GM19372 (cell line): ENCODE measurements at regions not wholly inside any gene's neighbourhood (a gene's known extent, or its start where the extent isn't known, plus 50 kb on each side); places are given as distances from the start of the nearest gene placed in this dataset.

Source experiments
- ATAC-seq: cut with Tn5 transposase; IDR thresholded peaks from one replicate; pipeline ENCODE4 v1.9.1; 2021; ENCODE audit warnings: mild to moderate bottlenecking, low read depth, moderate library complexity; ENCODE audit not compliant: unreplicated experiment

DNA sequence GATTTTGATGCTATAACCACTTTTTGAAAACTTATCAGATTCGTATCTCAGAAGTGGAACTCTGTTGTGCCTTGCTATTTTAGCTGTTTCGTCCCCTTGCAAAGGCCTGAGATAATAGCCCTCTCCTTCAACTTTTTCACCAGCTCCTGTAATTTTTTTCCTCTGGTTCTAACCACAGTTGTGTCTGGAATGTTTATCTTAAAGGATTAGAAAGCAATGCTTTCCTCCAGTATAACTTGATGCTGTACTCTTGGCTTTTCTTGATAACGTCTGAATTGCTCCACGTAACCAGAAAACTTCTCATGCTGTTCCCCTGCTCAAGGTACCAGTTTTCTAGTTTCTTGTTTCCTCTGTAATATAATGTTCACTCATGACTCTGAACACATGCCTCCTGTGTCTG, 209.4 kb downstream of the DTWD2 start:
- ATAC-seq: no peak

DNA sequence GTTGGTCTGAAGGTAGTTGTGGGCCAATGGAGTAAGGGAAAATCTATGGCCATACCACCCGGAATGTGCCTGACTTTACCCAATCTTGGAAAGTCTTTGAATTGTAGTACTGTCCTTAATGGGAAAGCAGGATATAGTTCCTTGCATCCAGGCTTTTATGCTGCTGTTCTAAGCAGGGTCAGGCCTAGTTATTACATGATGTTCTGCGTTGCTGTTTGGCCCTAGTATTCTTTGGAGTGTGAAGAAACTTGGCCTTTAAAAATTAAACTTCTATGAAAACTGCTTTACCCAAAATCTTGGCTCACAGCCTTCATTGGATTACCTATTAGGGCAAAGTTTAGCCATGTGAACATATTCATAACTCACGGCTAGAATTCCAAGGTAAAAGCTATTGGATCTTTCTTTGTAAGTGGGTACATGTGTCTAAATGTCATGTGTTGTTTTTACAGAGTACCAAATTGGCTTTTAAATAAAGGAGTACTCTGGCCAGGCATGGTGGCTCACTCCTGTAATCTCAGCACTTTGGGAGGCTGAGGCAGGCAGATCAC, 211.1 kb downstream of the DTWD2 start:
- peak; percentile 6 for ATAC-seq

DNA sequence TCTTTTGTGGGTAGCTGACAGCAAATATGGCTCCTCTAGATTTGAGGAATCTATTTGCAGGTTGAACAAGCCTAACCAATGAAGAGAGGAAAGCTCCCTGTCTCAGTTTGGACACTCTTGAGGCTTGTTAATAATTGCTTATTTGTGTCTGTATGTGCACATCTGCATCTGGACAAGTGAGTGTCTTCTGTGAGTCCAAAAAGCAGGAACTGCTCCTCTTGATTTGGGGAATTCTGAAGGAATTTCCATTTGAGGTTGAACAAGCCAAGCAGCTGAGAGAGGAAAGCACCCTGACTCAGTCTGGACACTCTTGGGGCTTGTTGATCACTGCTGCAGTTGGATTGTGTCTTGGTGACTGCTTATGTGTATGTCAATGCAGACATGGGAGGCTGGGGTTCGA, 211.6 kb downstream of the DTWD2 start:
- ATAC-seq: peak; percentile 49

DNA sequence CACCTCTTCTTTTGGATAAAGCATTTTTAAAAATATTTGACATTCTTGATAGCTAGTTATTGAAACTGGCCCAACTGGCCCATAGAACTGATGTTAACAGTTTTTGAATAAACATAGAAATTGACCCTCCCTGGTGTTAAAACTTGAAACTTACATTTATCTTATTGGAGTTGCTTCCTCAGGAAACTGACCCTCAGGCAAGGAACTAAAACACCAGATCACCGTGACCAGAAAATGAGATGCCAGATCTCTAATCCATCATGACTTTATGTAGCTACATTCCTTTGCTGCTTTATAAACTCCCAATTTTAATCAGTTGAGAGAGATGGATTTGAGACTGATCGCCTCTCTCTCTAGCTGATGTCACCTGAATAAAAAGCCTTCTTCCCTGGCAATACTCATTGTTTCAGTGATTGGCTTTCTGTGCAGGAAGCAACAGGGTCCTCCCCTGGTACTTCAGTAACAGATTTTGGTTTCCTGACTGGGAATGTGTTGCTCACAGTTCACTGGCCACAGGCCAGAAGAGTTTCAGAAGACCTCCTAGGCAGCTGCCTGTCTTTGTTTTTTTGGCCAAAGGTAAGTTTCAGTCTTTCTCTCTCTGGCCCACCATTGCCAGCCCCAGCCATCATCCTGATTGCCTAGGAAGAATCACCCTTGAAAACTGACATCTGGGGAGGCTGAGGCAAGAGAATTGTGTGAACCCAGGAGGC, 212.4 kb downstream of the DTWD2 start:
- no peak for ATAC-seq

DNA sequence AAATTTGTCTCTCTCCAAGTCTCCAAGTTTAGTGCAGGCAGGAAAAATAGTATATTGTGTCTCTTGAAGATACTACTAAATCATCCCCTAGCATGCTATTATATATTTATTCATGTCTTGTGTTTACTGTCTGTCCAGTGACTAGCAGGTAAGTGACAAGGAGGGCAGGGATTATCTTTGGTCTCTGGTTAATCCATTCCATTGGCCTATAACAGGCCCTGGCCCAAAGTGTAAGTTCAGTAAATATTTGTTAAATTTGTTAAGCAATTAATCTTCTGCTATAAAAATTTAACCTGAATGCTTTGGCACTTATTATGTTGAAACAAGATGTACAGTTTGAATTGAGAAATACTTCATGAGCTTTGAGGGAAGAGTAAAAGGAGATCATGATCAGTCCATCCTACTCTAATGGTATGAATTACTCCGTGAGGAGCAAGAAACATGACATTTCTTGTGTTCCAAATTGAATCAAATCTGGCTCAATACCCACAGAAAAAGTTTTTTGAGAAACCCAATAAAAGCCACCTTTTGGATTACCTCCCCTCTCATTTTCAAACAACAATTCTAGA, 219.7 kb downstream of the DTWD2 start:
- ATAC-seq: no peak

DNA sequence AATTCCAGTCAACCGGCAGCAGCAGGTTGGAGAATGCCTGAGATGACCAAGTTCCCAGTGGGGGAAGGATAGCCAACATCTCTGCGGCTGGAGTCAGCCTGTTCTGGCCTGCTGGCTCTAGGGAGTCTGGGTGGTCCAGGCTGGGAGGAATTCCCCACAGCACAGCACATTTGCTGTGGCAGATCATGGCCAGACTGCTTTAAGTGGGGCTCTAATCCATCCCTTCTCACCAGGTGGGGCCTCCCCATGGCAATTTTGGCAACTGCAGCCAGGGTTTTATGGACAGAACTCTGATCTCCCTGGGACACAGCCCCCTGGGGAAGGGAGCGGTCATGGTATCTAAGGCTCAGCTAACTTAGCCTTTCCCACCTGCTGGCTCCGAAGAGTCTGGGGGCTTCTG, 226.1 kb downstream of the DTWD2 start:
- ATAC-seq: no peak

DNA sequence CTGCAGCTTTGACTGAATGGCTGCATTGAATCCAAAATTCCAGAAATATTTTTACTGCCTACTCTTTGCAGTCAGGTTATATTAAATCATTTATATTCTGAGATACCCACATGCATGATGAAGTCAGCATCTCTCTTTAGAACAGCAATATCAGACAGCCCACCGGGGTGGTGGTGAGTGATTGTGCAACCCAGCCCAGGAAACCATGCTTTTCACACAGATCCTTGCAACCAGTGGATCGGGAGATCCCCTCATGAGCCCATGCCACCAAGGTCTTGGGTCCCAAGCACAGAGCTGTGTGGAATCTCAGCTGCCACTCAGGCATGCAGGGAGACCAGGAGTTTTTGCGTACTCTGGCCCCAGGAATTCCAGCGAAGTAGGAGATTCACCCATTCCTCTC, 226.5 kb downstream of the DTWD2 start:
- ATAC-seq: no peak

DNA sequence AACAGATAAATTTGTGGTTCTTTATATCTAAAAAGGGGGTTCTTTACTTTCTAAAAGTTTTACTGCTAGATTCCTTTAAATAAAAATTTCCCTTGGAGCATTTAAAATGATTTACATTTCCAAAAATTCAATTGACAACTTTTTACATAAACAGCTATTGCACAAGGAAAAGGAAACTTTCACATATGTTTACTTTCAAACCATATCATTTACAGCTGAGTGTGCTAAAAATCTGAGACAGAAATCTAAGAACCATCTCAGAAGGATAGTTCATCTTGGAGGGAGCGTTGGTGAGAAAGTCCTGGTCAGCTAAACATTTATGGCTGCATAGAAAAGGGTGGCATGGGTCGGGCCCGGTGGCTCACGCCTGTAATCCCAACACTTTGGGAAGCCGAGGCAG, 235.4 kb downstream of the DTWD2 start:
- ATAC-seq: no peak

DNA sequence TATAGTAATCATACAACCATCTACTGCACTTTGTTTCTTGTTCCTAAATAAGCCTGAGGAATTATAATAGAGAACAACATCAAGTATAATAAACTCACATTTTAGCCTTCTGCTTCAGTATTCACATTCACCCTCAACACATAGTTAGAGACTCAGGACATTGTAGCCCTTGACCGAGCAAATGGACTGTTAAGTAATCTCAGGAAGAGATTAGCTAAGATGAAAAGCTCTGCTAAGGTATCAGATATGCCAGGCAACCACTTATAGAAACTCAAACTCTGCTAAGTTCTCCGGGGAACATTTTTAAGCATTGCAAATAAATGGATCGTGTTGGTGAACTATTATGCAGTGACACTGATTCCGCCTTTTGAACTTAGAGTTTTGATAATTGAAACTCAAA, 252.0 kb downstream of the DTWD2 start:
- no peak for ATAC-seq

DNA sequence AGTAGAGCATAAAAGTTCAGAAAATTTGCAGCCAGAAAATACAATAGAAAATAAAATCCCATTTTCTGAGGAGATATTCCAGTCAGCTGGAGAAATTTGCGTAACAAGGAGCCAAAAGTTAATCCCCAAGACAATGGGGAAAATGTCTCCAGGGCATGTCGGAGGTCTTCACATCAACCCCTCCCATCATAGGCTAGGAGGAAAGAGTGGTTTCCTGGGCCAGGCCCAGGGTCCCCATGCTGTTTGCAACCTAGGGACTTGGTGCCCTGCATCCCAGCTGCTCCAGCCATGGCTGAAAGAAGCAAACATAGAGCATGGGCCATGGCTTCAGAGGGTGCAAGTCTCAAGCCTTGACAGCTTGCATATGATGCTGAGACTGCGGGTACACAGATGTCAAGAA, 255.0 kb downstream of the DTWD2 start:
- ATAC-seq: no peak

DNA sequence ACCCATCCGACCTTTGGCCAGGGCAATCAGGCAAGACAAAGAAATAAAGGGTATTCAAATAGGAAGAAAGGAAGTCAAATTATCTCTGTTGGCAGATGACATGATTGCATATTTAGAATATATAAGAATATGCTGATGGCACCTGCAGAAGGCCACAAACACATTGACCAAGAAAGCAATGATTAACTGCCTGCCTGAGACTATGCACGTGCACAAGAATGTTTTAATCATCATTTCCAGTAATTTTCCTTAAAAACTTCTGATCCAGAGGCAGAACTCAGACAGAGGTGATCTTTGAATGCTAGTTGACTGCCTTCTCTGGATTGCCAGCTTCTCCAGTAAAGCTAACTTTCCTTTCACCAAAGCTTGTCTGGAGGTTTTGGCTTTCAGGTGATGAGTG, 260.2 kb downstream of the DTWD2 start:
- no peak for ATAC-seq

DNA sequence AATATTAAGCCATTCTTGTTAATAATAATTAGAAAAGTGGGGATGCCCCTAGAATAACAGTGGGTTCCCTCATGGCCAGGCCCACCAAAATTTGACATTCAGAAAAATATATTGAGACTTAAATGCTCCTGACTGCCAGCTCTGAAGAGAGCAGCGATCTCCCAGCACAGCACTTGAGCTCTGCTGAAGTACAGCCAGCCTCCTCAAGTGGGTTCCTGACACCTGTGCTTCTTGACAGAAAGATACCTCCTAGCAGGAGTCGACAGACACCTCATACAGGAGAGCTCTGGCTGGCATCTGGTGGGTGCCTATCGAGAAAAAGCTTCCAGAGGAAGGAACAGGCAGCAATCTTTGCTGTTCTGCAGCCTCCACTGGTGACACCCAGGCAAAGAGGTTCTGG, 261.5 kb downstream of the DTWD2 start:
- ATAC-seq: no peak

DNA sequence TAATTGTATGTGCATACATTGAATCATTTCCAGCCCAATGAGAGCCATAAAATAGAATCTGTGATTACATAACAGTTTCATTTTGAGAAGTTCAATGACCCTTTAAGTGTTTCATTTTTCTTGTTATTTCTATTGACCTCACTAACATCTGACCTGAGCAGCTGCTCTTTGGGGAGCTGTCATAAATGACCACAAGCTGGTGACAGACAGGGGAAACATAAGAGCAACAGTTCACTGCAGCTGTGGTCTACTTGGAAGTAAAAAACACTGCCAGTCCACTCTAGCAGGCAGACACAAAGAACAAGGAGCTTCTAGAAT, 265.4 kb downstream of the DTWD2 start:
- peak; percentile 66 for ATAC-seq

DNA sequence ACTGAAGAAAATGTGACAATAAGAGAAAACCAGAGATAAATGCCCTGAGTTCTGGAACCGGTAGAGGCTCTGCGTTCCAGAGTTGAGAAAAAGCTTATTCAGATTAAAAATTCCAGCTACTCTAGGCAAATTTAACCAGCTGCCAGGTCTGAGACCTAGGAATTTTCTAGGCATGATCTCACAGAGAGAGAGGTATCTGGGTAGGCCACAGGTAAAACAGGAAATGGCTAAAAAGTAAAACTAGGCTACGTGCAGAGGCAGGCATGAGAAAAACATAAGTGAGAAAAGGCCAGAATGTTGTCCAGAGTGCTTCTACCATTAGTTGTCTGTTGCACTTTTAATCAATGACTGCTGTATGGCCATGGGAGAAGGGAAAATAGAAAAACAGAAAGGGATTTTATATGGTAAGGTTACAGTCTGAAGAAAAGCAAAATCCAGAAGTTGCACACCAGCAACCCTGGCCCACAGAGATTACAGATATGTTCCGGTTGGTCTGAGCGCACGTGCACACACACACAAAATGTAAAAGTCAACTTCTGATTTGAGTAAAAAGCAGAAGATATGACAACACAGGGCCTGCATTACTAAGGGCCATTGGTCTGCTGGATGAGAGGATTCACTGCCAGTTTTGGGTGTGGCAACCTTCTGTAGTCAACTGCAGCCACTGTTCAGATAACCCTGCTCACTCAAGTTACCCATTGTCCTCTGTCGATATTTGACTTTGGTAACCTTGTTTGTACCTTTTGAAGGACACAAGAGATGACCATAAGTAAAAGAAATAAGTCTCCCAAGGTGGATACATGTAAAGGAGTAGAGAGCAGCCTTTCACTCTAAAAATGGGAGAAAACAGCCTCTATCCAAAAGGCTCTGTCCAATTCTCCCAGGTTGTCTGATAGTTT, 266.0 kb downstream of the DTWD2 start:
- ATAC-seq: no peak

DNA sequence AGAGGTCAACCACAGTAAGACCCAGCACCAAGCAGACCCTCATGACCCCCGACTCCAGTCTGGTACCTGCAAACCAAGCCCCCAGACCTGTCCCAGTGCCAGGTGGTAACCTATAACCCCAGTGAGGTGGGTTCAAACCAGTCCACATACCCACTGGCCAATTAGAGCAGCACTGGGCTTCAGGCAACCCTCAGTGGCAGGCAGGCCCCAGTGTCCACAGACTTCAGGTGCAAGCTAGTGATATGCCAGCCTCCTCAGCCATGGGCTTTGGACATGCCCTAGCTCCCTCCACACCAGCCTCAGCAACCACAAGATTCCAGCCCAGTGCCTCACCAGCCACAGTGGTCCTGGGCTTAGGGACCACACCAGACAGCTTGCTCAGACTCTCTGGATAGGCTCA, 276.6 kb downstream of the DTWD2 start:
- ATAC-seq: no peak

DNA sequence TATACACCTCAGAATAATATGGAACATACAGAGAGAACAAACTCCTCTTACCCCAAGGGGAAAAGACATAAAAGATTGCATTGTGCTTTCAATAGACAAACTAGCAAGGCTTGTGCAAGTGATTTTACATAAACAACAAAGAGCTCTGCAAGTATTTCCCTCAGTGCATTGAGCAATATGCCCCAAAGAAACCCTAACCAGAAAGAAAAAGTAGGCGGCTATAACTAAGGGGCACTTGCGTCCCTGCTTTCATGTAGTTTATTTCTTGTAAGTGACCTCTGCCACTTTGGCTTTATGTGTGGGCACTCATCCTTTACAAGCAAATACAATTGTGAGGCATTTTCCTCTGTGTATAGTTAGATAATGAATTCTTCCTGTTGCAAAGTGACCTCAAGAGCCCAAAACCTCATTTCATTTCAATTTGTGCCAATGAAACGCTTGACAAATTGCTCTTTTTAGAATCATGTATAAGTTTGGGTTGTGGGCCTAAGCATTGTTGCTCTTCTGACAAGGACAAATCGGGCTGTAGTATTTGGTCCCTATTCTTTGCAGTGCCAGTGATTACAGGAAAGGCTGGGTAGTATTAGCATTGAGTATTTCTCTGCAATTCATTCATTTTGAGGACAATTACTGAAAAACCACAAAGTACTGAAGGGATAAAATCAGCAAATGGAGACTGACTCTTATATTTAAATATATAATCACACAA, 282.2 kb downstream of the DTWD2 start:
- no peak for ATAC-seq

DNA sequence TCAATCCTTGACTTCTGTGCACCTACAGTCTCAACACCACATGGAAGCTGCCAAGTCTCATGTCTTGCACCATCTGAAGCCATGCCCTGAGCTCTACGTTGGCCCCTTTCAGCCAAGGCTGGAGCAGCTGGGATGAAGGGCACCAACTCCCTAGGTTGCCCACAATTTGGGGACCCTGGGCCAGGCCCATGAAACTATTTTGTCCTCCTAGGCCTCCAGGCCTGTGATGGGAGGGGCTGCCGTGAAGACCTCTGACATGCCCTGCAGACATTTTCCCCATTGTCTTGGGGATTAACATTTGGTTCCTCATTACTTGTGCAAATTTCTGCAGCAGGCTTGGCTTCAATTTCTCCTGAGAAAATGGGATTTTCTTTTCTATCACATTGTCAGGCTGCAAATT, 285.1 kb downstream of the DTWD2 start:
- no peak for ATAC-seq

DNA sequence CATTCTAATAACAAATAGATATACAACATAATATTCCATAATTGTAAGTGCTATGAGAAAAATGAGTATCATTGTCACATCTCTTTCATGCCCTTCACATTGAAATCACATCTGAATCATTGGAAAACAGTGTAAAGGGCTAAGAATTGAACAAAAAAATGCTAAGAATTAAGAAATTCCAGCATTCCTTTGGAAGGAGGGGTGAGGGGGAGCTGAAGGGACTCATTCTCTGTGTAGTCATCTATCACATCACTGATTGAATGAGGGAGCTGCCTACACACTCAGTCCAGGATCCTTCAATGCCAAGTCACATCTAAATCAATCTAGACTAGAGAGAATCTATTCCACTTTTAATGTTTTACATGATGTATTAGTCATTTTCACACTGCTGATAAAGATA, 286.6 kb downstream of the DTWD2 start:
- no peak for ATAC-seq

DNA sequence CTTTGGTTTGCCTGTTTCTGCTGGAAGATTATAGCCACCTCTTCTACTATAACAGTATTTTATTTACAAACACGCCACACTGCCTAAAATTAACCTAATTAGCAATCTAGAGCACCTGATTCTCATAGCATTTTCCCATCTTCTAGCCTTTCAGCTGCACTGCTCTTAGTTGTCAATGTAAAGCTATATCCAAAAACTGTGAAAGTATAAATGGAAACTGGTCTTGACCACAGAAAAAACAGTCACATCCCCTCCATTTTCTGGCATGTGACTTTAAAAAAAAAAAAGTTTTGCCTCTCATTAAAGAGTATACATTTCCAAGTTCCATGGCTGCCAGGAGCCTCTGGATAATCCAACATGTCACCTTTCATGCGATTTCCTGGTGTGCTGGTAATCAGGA, 287.8 kb downstream of the DTWD2 start:
- ATAC-seq: no peak

DNA sequence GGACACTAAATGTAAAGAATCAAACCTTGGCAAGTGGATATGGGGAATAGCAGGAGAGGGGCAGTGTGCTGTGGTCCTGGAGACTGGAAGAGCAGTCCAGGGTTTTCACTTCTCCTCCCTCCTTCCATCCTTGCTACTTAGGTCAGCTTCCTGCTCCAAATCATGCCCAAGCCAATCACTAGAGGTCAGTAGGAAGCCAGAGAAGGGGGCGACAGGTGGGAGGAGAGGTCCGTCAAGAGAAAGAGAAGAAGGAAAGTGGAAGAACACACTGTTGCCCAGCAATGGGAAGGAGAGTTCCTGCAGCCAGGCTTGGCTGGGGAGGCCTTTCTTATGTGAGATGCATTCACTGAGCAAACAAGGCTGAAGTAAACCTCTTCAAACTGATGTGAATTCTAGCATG, 289.6 kb downstream of the DTWD2 start:
- ATAC-seq: no peak

DNA sequence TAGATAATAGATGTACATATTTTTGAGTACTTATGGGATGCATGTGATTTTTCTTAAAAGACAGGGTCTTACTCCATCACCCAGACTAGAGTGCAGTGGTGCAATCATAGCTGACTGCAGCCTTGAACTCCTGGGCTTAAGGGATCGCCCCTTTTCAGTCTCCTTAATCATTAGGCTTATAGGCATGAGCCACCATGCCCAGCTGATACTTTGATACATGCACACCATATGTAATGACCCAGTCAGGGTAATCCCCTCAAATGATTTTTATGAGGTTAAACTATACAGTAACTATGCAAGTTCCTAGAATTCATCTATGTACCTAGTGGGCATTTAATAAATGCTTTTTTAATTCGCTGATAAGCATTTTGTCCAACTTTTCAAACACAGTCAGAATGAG, 292.3 kb downstream of the DTWD2 start:
- ATAC-seq: no peak
